GM21390 (cell line): ENCODE measurements at regions not wholly inside any gene's neighbourhood (a gene's known extent, or its start where the extent isn't known, plus 50 kb on each side); places are given as distances from the start of the nearest gene placed in this dataset.
"Not testable (repeated sequence)": the region's sequence is repeated elsewhere in the genome, so short reads cannot be mapped to it uniquely, and the experiment has no call there.

Experiments used
- ATAC-seq: cut with Tn5 transposase; IDR thresholded peaks from one replicate; pipeline ENCODE4 v1.9.1; 2021; ENCODE audit not compliant: unreplicated experiment

GRCh38 chr4:142897518-142897917, 51.4 kb upstream of the INPP4B start:
- ATAC-seq = not testable (repeated sequence)

- ATAC-seq = no peak
Measured at GRCh38 chr4:142900622-142901021, 54.5 kb upstream of the INPP4B start.

DNA sequence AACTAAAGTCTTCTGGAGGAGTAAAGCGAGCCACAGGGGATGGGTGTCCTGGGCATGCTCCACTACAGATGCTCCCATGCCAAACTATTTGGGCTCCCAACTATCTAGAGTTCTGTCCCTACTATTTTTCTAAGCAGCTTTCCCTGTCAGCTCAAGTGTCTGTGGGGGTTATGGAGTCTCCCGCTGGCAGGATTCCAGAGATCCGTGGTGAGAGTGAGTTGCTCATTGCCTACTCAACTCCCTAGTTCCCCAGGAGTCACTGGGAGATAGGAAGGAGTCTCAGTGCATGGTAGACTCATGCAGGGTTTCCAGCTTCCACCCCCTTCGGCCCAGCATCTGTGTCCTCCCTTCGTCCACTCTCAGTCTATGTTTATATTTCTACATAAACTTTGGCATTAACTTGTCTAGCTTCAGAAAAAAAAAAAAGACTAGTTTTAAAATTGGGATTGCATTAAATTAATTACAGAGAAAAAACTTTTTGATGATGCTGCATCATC, 55.1 kb upstream of the INPP4B start:
- no peak for ATAC-seq

GRCh38 chr4:142903617-142904016, 57.5 kb upstream of the INPP4B start:
- ATAC-seq = not testable (repeated sequence)

- ATAC-seq = no peak
Measured at GRCh38 chr4:142909908-142910307, 63.8 kb upstream of the INPP4B start.

- ATAC-seq = no peak
Measured at GRCh38 chr4:142913034-142913433, 66.9 kb upstream of the INPP4B start.

- ATAC-seq = no peak
Measured at GRCh38 chr4:142913461-142914030, 67.4 kb upstream of the INPP4B start.

- ATAC-seq = no peak
Measured at GRCh38 chr4:142917678-142918077, 71.6 kb upstream of the INPP4B start.

DNA sequence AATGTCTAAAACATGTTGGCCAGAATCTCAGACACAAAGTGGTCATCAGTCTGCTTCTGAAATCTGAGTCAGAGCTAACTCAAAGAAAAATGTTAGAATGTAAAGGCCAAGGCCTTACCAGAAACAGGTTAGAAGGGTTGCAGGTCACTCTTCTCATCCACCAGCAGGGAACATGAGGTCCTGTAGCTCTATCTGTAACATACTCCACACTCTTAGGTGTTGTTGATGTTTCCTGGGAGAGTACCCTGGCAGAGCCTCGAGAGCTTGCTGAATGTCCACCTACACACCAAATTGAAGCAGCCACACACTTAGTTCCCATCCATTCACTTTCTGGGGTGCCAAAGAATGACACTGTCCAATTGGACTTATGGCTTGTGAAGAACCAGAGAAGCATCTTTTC, 76.6 kb upstream of the INPP4B start:
- no peak for ATAC-seq

- no peak for ATAC-seq
Measured at GRCh38 chr4:142923619-142924018, 77.5 kb upstream of the INPP4B start.

DNA sequence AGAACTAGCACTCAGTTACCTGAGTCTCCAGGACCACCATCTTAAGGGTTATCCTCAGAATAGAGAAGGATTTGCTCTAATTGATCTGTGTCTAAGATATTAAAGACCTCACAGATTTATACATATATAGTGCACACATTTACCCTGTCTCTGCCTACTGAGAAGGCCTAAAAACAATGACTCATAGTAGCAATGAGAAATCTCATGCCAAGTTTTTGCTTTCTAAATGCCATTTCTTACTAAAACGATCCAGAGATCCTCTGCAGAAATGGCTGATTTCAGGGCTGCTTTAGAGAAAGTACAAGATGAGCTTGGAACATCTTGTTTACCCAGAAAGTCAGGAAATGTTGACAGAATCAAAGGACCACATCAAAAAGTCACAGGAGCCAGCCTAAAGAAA, 79.1 kb upstream of the INPP4B start:
- no peak for ATAC-seq

GRCh38 chr4:142927721-142928120, 81.6 kb upstream of the INPP4B start:
- ATAC-seq = no peak

GRCh38 chr4:142929526-142929925, 83.4 kb upstream of the INPP4B start:
- no peak for ATAC-seq

DNA sequence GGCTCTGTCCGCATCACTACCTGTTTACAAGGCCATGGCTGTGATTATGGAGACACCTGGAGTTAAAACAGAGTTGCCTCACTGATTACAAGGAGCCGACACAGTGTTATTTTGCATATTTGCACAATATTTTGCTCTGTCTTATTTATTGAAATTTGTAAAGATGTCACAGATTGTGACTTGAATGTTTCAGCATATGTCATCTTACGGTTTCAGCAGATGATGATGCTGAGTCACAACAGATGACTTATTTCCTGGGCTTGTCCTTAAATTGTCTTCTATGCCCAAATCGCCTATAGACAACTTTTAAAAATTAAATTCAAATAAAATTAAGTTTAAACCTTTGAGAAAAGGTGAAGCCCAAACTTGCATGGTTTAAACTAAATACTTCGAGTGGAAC, 87.1 kb upstream of the INPP4B start:
- ATAC-seq = no peak

GRCh38 chr4:142940425-142941330, 94.6 kb upstream of the INPP4B start:
- ATAC-seq = no peak

- no peak for ATAC-seq
Measured at GRCh38 chr4:142944565-142944964, 98.5 kb upstream of the INPP4B start.

- no peak for ATAC-seq
Measured at GRCh38 chr4:142952821-142953580, 106.9 kb upstream of the INPP4B start.

- ATAC-seq = no peak
Measured at GRCh38 chr4:142954415-142954814, 108.3 kb upstream of the INPP4B start.

DNA sequence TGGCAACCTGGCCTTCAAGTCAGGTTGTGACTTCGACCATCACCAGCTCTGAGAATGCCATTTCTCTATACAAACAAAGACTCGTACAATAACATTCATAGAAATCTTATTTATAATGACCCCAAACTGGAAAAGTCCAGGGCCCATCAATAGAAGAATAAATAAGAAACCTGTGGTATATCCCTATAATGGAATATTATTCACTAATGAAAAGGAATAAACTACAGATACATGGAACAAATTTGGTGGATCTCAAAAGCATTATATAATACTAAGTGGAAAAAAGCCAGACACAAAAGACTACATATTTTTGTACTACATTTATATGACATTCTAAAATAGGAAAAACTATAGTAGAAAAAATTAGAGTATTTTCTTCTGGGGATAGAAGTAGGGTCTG, 109.4 kb upstream of the INPP4B start:
- no peak for ATAC-seq

GRCh38 chr4:142959173-142959572, 113.1 kb upstream of the INPP4B start:
- no peak for ATAC-seq

GRCh38 chr4:142960126-142960525, 114.0 kb upstream of the INPP4B start:
- ATAC-seq = no peak
